NCI-H2107 treated with DMSO at 0.1 percent for 48 hours (cell line): ENCODE measurements at regions not wholly inside any gene's neighbourhood (a gene's known extent, or its start where the extent isn't known, plus 50 kb on each side); places are given as distances from the start of the nearest gene placed in this dataset.

Experiments
- DNase-seq: peaks from one replicate; lab custom pipeline; 2025; ENCODE audit not compliant: unreplicated experiment; lab: John Stamatoyannopoulos, UW

DNA sequence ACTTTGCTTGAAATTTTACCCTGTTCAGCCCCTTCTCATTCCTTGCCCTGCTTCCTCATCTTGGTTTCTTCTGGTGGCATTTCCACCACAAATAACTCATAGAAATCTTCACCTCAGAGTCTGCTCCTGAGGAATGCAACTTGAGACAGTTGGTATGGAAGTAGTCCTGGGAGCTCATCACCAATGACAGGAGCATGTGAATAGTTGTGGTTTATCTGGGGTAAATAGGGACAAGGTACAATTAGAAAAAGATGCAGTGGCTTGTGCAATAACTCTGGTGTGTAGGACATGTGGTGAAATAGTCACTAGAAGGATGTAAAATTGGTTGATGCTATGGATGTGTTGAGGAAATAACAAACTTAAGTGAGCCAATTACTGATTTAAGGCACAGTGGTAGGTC lies 72.7 kb upstream of the CHRNA7 start:
- no peak for DNase-seq

DNA sequence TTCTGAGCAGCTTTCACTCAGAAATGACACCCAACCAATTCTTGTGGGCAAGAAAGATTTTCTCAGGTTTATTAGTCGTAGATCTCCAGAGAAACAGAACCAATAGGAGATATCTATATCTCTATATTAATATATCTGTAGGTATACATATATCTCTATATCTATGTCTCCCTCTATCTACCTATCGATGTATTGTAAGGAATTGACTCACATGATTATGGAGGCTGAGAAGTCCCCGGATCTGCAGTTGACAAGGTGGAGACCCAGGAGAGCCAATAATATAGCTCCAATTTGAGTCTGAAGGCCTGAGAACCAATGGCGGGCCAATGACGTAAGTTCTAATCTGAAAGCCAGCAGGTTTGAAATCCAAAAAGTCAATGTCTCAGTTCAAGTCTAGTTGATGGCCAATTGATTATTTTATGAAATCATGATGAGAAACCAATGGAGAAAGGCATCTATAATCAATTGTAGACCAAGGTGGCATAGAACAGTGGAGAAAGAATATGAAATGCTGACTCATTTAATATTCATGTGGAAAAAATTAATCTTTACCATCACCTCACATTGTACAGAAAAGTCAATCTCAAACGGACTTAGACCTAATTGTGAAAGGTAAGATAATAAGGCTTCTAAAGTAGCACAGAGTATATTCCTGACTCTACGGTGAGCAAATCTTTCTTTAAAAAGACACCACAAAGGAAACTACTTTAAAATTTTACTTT lies 65.6 kb upstream of the CHRNA7 start:
- DNase-seq = no peak

DNA sequence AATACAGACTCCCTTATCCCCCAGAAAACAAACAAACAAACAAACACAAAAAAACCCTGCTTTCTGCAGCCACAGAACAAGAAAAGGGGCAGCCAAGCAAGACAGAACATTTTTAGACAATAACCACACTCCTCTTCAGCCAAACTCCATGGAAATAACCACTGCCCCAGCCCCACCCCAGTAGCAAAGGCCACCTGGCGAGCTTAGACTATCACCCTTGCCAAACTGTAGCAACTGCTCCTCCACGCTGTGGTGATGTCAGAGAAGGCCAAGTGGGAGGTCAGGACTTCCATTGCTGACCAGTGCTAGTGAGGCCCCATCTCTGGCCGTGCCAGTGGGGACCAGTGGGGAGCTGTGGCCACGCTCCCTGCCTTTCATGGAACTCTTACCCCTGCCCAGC lies 60.3 kb upstream of the CHRNA7 start:
- no peak for DNase-seq

- no peak for DNase-seq
Observed at GRCh38 chr15:31973197-31973596, 57.1 kb upstream of the CHRNA7 start.

GRCh38 chr15:31974154-31974794 lies 56.0 kb upstream of the CHRNA7 start:
- no peak for DNase-seq

DNA sequence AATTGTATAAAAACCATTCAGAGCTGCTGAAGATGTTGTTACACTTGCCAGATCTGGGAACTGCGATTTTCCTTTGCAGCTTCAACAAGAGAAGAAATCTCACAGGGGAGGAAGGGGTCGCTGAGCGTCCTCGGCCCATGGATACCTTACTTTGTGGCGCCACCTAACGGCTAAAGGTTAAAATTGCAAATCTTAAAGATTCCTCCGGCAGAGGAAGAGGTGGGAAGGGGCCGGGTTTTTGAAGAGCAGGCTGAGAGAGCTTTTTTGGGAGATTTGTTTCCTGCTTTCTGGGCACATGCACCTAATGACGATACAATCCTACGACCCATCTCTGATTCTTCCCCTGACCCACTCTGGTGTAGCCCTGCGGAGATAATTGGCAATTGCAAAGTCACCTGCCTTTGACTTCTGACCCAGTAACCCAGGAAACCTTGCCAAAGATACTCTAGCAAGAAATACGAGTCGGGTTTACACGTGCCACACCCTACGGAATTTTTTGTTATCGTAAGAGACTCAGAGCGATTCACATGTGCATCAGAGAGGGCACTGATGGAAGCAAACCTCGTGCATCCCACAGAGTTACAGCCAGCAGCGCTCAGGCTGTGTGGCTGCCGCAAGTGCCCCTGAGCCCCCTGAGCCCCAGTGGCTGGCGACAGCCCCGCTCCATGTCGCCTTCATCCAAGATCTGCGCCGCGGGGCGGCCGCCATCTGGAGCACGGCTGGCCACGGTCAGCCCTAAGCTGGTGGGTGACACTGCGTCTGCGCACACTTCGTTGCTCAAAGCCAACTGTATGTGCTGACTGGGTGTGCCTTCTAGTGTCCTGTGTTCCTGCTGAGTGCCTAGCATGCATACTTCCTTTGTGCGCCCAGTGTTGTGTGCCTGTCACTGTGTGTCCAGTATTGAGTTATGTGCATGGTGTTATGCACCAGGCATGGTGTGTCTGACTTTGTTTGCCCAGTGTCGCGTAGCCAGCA lies 55.2 kb upstream of the CHRNA7 start:
- DNase-seq = peak; percentile 10

DNA sequence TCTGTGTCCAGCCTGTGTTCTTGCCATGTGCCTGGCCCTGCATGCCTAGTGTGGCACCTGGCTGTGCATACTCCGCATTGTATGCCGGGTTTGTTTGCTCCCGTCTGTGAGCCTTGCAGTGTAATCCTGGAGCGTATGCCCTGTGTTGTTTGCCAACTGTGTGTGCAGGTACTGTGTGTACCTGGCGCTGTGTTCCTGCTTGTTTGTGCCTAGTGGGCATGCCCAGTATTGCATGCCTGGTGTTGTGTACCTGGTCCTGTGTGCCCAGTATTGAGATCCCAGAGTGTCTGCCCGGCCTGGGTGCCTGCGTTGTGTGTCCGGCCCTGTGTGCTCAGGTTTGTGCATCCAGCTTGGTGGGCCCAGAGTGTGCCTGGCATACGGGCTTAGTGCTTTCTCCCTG lies 54.5 kb upstream of the CHRNA7 start:
- no peak for DNase-seq

GRCh38 chr15:31977138-31977537 lies 53.2 kb upstream of the CHRNA7 start:
- no peak for DNase-seq

GRCh38 chr15:31977812-31978661 lies 52.3 kb upstream of the CHRNA7 start:
- DNase-seq = no peak
